HCT116 (cell line): ENCODE measurements at regions not wholly inside any gene's neighbourhood (a gene's known extent, or its start where the extent isn't known, plus 50 kb on each side); places are given as distances from the start of the nearest gene placed in this dataset.

Experiments
- ATAC-seq: fragments of 200-7000 bp; cut with Tn5 transposase; 2 replicates; pipeline ENCODE4 v1.9.1; 2020; ENCODE audit warnings: mild to moderate bottlenecking, moderate library complexity
- BruUV-seq: library from RNA; stranded (reverse); fragments of 400-500 nt; replicated peaks from 2 replicates; lab custom pipeline; 2021; lab: Mats Ljungman, UMichigan
- CTCF ChIA-PET: fragments of 300-600 bp; sonication (Branson Sonifier 250); formaldehyde crosslinking; loops from one replicate; lab custom pipeline; 2021; ENCODE audit warnings: antibody characterized with exemption; lab: Charles Lee
- POLR2A ChIA-PET: fragments of 300-600, 350-600 bp; sonication (Branson Sonifier 250); formaldehyde crosslinking; loops from one replicate; lab custom pipeline; 2021; ENCODE audit warnings: antibody characterized with exemption; lab: Charles Lee
- RAD21 ChIA-PET, 2 experiments: fragments of 300-600 bp; sonication (Branson Sonifier 250); formaldehyde crosslinking; loops; one replicate each; lab custom pipeline; 2023; ENCODE audit warnings: low total read pairs in 2 of 2; ENCODE audit not compliant: uncharacterized antibody in 2 of 2, unreplicated experiment in 2 of 2, low non-redundant PET in 1 of 2; lab: Charles Lee
- DNase-seq: peaks from one replicate; pipeline ENCODE4 v3.0.0-alpha.2; 2010; ENCODE audit warnings: low read depth, low spot score
- H2AFZ ChIP-seq: fragments of 200-600 bp; shearing (Covaris generic), sonication (generic); 2 replicates; pipeline ENCODE4 v1.6.1; 2017; ENCODE audit warnings: low read depth, mixed run types, mixed read lengths, antibody characterized with exemption, low read length; ENCODE audit not compliant: poor library complexity, severe bottlenecking
- H3K27ac ChIP-seq: 2 replicates; pipeline ENCODE4 v1.5.1; 2012; ENCODE audit warnings: low read depth, low read length
- H3K27me3 ChIP-seq: fragments of 200-600 bp; sonication (generic); 2 replicates; pipeline ENCODE4 v1.6.1; 2016; ENCODE audit warnings: mixed run types, low read length, mixed read lengths; ENCODE audit not compliant: insufficient read depth
- H3K36me3 ChIP-seq, 2 experiments: fragments of 200-500 bp in 1 of 2; fragments of 200-600 bp in 1 of 2; sonication (Bioruptor generic) in 1 of 2; sonication (generic) in 1 of 2; 2 replicates each; pipeline versions ENCODE4 v1.5.1 to v1.6.1; 2014 to 2016; ENCODE audit warnings: low read length in 2 of 2, inconsistent platforms in 1 of 2, mixed read lengths in 1 of 2, mixed run types in 1 of 2; ENCODE audit not compliant: insufficient read depth in 2 of 2, control insufficient read depth in 1 of 2
- H3K4me1 ChIP-seq, 2 experiments: fragments of 200-600 bp in 1 of 2; sonication (generic) in 1 of 2; 2 replicates each; pipeline versions ENCODE4 v1.5.1 to v1.6.1; 2012 to 2017; ENCODE audit warnings: low read length in 2 of 2, inconsistent platforms in 1 of 2, mild to moderate bottlenecking in 1 of 2, mixed read lengths in 1 of 2, mixed run types in 1 of 2, moderate library complexity in 1 of 2; ENCODE audit not compliant: insufficient read depth in 2 of 2, control insufficient read depth in 1 of 2
- H3K4me2 ChIP-seq: fragments of 200-600 bp; sonication (generic); 2 replicates; pipeline ENCODE4 v1.6.1; 2017; ENCODE audit warnings: mixed run types, low read length, mixed read lengths
- H3K4me3 ChIP-seq, 2 experiments: fragments of 200-600 bp in 1 of 2; sonication (generic) in 1 of 2; replicated peaks in 1 of 2; 2 replicates each; pipeline ENCODE4 v1.5.1; 2011 to 2016; ENCODE audit warnings: low read length in 2 of 2, control low read depth in 1 of 2, low read depth in 1 of 2, mild to moderate bottlenecking in 1 of 2, mixed read lengths in 1 of 2, mixed run types in 1 of 2
- H3K79me2 ChIP-seq: fragments of 200-600 bp; sonication (generic); 2 replicates; pipeline ENCODE4 v1.6.1; 2017; ENCODE audit warnings: mild to moderate bottlenecking, mixed run types, low read length, moderate library complexity, mixed read lengths; ENCODE audit not compliant: insufficient read depth
- H3K9ac ChIP-seq: fragments of 200-600 bp; sonication (generic); 2 replicates; pipeline ENCODE4 v1.6.1; 2016; ENCODE audit warnings: low read length, mixed read lengths
- H3K9me2 ChIP-seq: fragments of 200-600 bp; sonication (generic), shearing (Covaris generic); 2 replicates; pipeline ENCODE4 v1.6.1; 2017; ENCODE audit warnings: mixed run types, mild to moderate bottlenecking, moderate library complexity; ENCODE audit not compliant: insufficient read depth
- H3K9me3 ChIP-seq, 2 experiments: fragments of 200-500 bp in 1 of 2; fragments of 200-600 bp in 1 of 2; sonication (Bioruptor generic) in 1 of 2; sonication (generic) in 1 of 2; 2 replicates each; pipeline ENCODE4 v1.6.1; 2014 to 2017; ENCODE audit warnings: low read length in 2 of 2, mixed read lengths in 2 of 2, inconsistent platforms in 1 of 2, low read depth in 1 of 2, mild to moderate bottlenecking in 1 of 2, mixed run types in 1 of 2, moderate library complexity in 1 of 2; ENCODE audit not compliant: control insufficient read depth in 1 of 2, insufficient read depth in 1 of 2
- H4K20me1 ChIP-seq: fragments of 200-600 bp; sonication (generic), shearing (Covaris generic); 2 replicates; pipeline ENCODE4 v1.6.1; 2017; ENCODE audit warnings: mixed run types, mild to moderate bottlenecking, moderate library complexity; ENCODE audit not compliant: insufficient read depth
- CTCF ChIP-seq, 3 experiments: fragments of 200-600 bp in 1 of 3; sonication (generic) in 1 of 3; IDR thresholded peaks in 2 of 3; conservative IDR thresholded peaks in 1 of 3; 2 replicates each; pipeline ENCODE4 v1.5.1; 2012 to 2017; ENCODE audit warnings: low read depth in 2 of 3, low read length in 2 of 3, antibody characterized with exemption in 1 of 3, borderline replicate concordance in 1 of 3, control low read depth in 1 of 3, mild to moderate bottlenecking in 1 of 3, mixed read lengths in 1 of 3, mixed run types in 1 of 3, moderate library complexity in 1 of 3; ENCODE audit not compliant: insufficient read depth in 1 of 3
- EGR1 ChIP-seq: IDR thresholded peaks from 2 replicates; pipeline ENCODE4 v1.6.1; 2012; ENCODE audit warnings: low read depth
- ELF1 ChIP-seq: IDR thresholded peaks from 2 replicates; pipeline ENCODE4 v1.6.1; 2012; ENCODE audit warnings: low read depth, borderline replicate concordance
- FOSL1 ChIP-seq: IDR thresholded peaks from 2 replicates; pipeline ENCODE4 v1.6.1; 2012; ENCODE audit warnings: low read depth
- JUND ChIP-seq: IDR thresholded peaks from 2 replicates; pipeline ENCODE4 v1.6.1; 2012
- POLR2A ChIP-seq: IDR thresholded peaks from 2 replicates; pipeline ENCODE4 v1.7.0; 2011; ENCODE audit warnings: borderline replicate concordance; ENCODE audit not compliant: insufficient read depth, insufficient read length; ENCODE audit errors: extremely low read depth
- RAD21 ChIP-seq: IDR thresholded peaks from 2 replicates; pipeline ENCODE4 v1.6.1; 2012; ENCODE audit warnings: low read depth, mild to moderate bottlenecking
- SIN3A ChIP-seq: IDR thresholded peaks from 2 replicates; pipeline ENCODE4 v1.6.1; 2012; ENCODE audit warnings: low read depth
- SRF ChIP-seq: IDR thresholded peaks from 2 replicates; pipeline ENCODE4 v1.6.1; 2012; ENCODE audit warnings: low read depth
- TCF7L2 ChIP-seq: IDR thresholded peaks from 2 replicates; pipeline ENCODE4 v1.7.0; 2011; ENCODE audit warnings: borderline replicate concordance, inconsistent platforms; ENCODE audit not compliant: insufficient read depth, insufficient read length; ENCODE audit errors: extremely low read depth
- YY1 ChIP-seq: IDR thresholded peaks from 2 replicates; pipeline ENCODE4 v1.6.1; 2011; ENCODE audit warnings: low read length, low read depth, moderate library complexity, mild to moderate bottlenecking; ENCODE audit not compliant: insufficient replicate concordance; ENCODE audit errors: extremely low read depth
- ZNF274 ChIP-seq: fragments of 200-500 bp; sonication (Bioruptor generic); IDR thresholded peaks from 2 replicates; pipeline ENCODE4 v1.6.1; 2014; ENCODE audit warnings: mild to moderate bottlenecking, low read depth, low read length, inconsistent platforms
- intact Hi-C: fragments of 100-400 bp; cut with micrococcal nuclease; formaldehyde crosslinking; loops from 2 replicates; pipeline ENCODE4 v1.10.0; 2022
- TF ChIP-seq, protein P1 (sequence below): IDR thresholded peaks from 2 replicates; pipeline ENCODE4 v1.6.1; 2012
- TF ChIP-seq, protein P2 (sequence below): IDR thresholded peaks from 2 replicates; pipeline ENCODE4 v1.6.1; 2012; ENCODE audit warnings: low read depth

DNA sequence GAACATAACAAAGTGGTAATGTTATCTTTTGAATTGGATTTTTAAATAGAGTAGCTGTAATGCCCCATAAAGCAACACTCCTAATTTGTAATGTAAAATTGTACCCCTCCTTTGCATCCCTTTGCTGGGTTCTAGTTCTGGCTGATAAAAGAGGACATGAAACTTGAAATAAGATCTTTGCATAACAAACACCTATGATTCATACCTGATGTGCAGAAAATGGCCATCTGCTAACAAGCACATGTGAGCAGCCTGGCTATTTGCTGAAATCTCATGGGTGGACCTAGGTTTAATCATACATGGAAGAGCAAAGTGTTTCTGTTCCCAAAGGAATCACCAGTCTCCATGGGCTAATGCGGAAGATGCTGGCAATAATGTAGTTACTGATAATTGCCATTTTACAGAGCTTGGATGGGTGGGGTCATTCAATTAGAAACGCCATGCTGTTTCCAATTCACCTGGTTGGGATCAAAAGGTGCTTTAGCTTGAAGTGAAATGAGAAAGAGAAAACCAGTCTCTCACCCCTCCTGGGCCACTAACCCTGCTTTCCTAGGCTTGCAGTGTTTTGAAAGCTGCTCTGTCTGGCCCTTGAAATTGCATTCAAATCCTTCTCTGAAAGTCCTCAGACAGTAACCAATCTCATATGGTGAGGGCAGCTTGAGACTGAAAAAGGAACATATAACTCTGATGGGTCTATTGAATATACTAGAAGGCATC is 585.1 kb downstream of the TLE4 start:
- ChIA-PET POLR2A (no interaction called here), RAD21 (no interaction called here), CTCF (no interaction called here)
- Histone ChIP-seq H2AFZ (no peak overlapping the region), H3K9ac (no peak overlapping the region), H3K27ac (no peak overlapping the region), H3K9me2 (no peaks in the 10 kb centered on the region), H3K27me3 (no peaks in the 10 kb centered on the region), H4K20me1 (no peaks in the 10 kb centered on the region), H3K9me3 (peaks cover 8 to 12% of the 10 kb centered on the region in 2 experiments; a peak in 2 of 4 replicates), H3K4me1 (no peaks in the 10 kb centered on the region), H3K36me3 (no peaks in the 10 kb centered on the region), H3K4me2 (no peak overlapping the region), H3K4me3 (no peak overlapping the region), H3K79me2 (no peaks in the 10 kb centered on the region)
- no TSS peak for BruUV-seq
- ATAC-seq = no peak
- intact Hi-C loops = no loop called here
- no peak for DNase-seq
- TF ChIP-seq, protein P1, sequence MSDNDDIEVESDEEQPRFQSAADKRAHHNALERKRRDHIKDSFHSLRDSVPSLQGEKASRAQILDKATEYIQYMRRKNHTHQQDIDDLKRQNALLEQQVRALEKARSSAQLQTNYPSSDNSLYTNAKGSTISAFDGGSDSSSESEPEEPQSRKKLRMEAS = no peak
- TF ChIP-seq YY1 (no peak), CTCF (IDR thresholded peaks at IDR 0.05 in 2 of 3, conservative IDR thresholded peaks at IDR 0.05 in 1 of 3; ENCODE audit: borderline replicate concordance in 1 of 3, insufficient read depth in 1 of 3, low read depth in 2 of 3, low read length in 2 of 3) (no peak), ZNF274 (no peak), FOSL1 (no peak), POLR2A (no peak), EGR1 (no peak), JUND (no peak), TCF7L2 (no peak), SRF (no peak), ELF1 (no peak), SIN3A (no peak), RAD21 (no peak)
- TF ChIP-seq, protein P2, sequence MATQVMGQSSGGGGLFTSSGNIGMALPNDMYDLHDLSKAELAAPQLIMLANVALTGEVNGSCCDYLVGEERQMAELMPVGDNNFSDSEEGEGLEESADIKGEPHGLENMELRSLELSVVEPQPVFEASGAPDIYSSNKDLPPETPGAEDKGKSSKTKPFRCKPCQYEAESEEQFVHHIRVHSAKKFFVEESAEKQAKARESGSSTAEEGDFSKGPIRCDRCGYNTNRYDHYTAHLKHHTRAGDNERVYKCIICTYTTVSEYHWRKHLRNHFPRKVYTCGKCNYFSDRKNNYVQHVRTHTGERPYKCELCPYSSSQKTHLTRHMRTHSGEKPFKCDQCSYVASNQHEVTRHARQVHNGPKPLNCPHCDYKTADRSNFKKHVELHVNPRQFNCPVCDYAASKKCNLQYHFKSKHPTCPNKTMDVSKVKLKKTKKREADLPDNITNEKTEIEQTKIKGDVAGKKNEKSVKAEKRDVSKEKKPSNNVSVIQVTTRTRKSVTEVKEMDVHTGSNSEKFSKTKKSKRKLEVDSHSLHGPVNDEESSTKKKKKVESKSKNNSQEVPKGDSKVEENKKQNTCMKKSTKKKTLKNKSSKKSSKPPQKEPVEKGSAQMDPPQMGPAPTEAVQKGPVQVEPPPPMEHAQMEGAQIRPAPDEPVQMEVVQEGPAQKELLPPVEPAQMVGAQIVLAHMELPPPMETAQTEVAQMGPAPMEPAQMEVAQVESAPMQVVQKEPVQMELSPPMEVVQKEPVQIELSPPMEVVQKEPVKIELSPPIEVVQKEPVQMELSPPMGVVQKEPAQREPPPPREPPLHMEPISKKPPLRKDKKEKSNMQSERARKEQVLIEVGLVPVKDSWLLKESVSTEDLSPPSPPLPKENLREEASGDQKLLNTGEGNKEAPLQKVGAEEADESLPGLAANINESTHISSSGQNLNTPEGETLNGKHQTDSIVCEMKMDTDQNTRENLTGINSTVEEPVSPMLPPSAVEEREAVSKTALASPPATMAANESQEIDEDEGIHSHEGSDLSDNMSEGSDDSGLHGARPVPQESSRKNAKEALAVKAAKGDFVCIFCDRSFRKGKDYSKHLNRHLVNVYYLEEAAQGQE = no peak
